ENCODE measurements at regions not wholly inside any gene's neighbourhood (a gene's known extent, or its start where the extent isn't known, plus 50 kb on each side); places are given as distances from the start of the nearest gene placed in this dataset.
"Not testable (repeated sequence)": the region's sequence is repeated elsewhere in the genome, so short reads cannot be mapped to it uniquely, and the experiment has no call there.

- no peaks in the 10 kb centered on the region for H3K36me3 Mint-ChIP-seq (ENCODE audit: low read depth)
- no peaks in the 10 kb centered on the region for H3K4me1 Mint-ChIP-seq (ENCODE audit: low read depth)
- no peaks in the 10 kb centered on the region for H3K9me3 Mint-ChIP-seq
- H3K27me3 Mint-ChIP-seq (ENCODE audit: low read depth), result peaks cover 12% of the 10 kb centered on the region
- no peak overlapping the region for H3K4me3 Mint-ChIP-seq
- H3K27ac Mint-ChIP-seq, result no peak overlapping the region
- DNase-seq (ENCODE audit: low spot score), result no peak
Measured at GRCh38 chr1:229018674-229019295, 252.1 kb upstream of the RAB4A start.

GRCh38 chr1:229019663-229020271 lies 251.1 kb upstream of the RAB4A start:
- H3K36me3 Mint-ChIP-seq (ENCODE audit: low read depth), result no peaks in the 10 kb centered on the region
- DNase-seq (ENCODE audit: low spot score), result no peak
- no peak overlapping the region for H3K27ac Mint-ChIP-seq
- no peak overlapping the region for H3K4me3 Mint-ChIP-seq
- H3K4me1 Mint-ChIP-seq (ENCODE audit: low read depth), result no peaks in the 10 kb centered on the region
- H3K9me3 Mint-ChIP-seq, result no peaks in the 10 kb centered on the region
- peaks cover 9% of the 10 kb centered on the region for H3K27me3 Mint-ChIP-seq (ENCODE audit: low read depth)

GRCh38 chr1:229021034-229021433 lies 249.9 kb upstream of the RAB4A start:
- not testable (repeated sequence) for DNase-seq (ENCODE audit: low spot score); H3K4me3 Mint-ChIP-seq; H3K9me3 Mint-ChIP-seq; H3K4me1 Mint-ChIP-seq (ENCODE audit: low read depth); H3K27me3 Mint-ChIP-seq (ENCODE audit: low read depth); H3K36me3 Mint-ChIP-seq (ENCODE audit: low read depth); H3K27ac Mint-ChIP-seq

- Mint-ChIP-seq H3K4me3 (no peak overlapping the region), H3K27me3 (ENCODE audit: low read depth) (peaks cover 2% of the 10 kb centered on the region), H3K4me1 (ENCODE audit: low read depth) (peaks cover 8% of the 10 kb centered on the region), H3K9me3 (no peaks in the 10 kb centered on the region), H3K27ac (no peak overlapping the region), H3K36me3 (ENCODE audit: low read depth) (no peaks in the 10 kb centered on the region)
- no peak for DNase-seq (ENCODE audit: low spot score)
Measured at GRCh38 chr1:229022595-229023333, 248.1 kb upstream of the RAB4A start.

- no peaks in the 10 kb centered on the region for H3K9me3 Mint-ChIP-seq
- peaks cover 2% of the 10 kb centered on the region for H3K27me3 Mint-ChIP-seq (ENCODE audit: low read depth)
- H3K4me3 Mint-ChIP-seq, result no peak overlapping the region
- no peak overlapping the region for H3K27ac Mint-ChIP-seq
- no peak for DNase-seq (ENCODE audit: low spot score)
- H3K4me1 Mint-ChIP-seq (ENCODE audit: low read depth), result peaks cover 9% of the 10 kb centered on the region
- no peaks in the 10 kb centered on the region for H3K36me3 Mint-ChIP-seq (ENCODE audit: low read depth)
Measured at GRCh38 chr1:229023651-229024300, 247.1 kb upstream of the RAB4A start.

- no peak for DNase-seq (ENCODE audit: low spot score)
- Mint-ChIP-seq H3K4me1 (ENCODE audit: low read depth) (peaks cover 9% of the 10 kb centered on the region), H3K27ac (no peak overlapping the region)
Measured at GRCh38 chr1:229024528-229025130, 246.3 kb upstream of the RAB4A start.

GRCh38 chr1:229025576-229025975 lies 245.3 kb upstream of the RAB4A start:
- Mint-ChIP-seq H3K4me1 (ENCODE audit: low read depth) (peaks cover 9% of the 10 kb centered on the region), H3K9me3 (no peaks in the 10 kb centered on the region), H3K27me3 (ENCODE audit: low read depth) (peaks cover 2% of the 10 kb centered on the region), H3K27ac (no peak overlapping the region), H3K36me3 (ENCODE audit: low read depth) (no peaks in the 10 kb centered on the region), H3K4me3 (no peak overlapping the region)
- DNase-seq (ENCODE audit: low spot score), result no peak

More at GRCh38 chr1:229024528-229025130, 246.3 kb upstream of the RAB4A start:
- Mint-ChIP-seq H3K9me3 (no peaks in the 10 kb centered on the region), H3K4me3 (no peak overlapping the region), H3K36me3 (ENCODE audit: low read depth) (no peaks in the 10 kb centered on the region), H3K27me3 (ENCODE audit: low read depth) (peaks cover 2% of the 10 kb centered on the region)

GRCh38 chr1:229027158-229027557 lies 243.8 kb upstream of the RAB4A start:
- H3K9me3 Mint-ChIP-seq, result no peaks in the 10 kb centered on the region
- no peak for DNase-seq (ENCODE audit: low spot score)

GRCh38 chr1:229027622-229028182 lies 243.2 kb upstream of the RAB4A start:
- Mint-ChIP-seq H3K36me3 (ENCODE audit: low read depth) (no peaks in the 10 kb centered on the region), H3K4me3 (peak overlapping the region; percentile 78), H3K27ac (peak overlapping the region; percentile 76), H3K9me3 (no peaks in the 10 kb centered on the region), H3K27me3 (ENCODE audit: low read depth) (no peaks in the 10 kb centered on the region), H3K4me1 (ENCODE audit: low read depth) (peaks cover 14% of the 10 kb centered on the region)
- no peak for DNase-seq (ENCODE audit: low spot score)

More at GRCh38 chr1:229027158-229027557, 243.8 kb upstream of the RAB4A start:
- Mint-ChIP-seq H3K4me3 (peak overlapping the region; percentile 78), H3K27ac (peak overlapping the region; percentile 76), H3K36me3 (ENCODE audit: low read depth) (no peaks in the 10 kb centered on the region), H3K4me1 (ENCODE audit: low read depth) (peaks cover 9% of the 10 kb centered on the region), H3K27me3 (ENCODE audit: low read depth) (peaks cover 2% of the 10 kb centered on the region)

GRCh38 chr1:229028544-229028943 lies 242.4 kb upstream of the RAB4A start:
- Mint-ChIP-seq H3K27me3 (ENCODE audit: low read depth) (peaks cover 4% of the 10 kb centered on the region), H3K4me3 (no peak overlapping the region), H3K9me3 (no peaks in the 10 kb centered on the region), H3K27ac (no peak overlapping the region), H3K4me1 (ENCODE audit: low read depth) (peaks cover 17% of the 10 kb centered on the region), H3K36me3 (ENCODE audit: low read depth) (no peaks in the 10 kb centered on the region)
- DNase-seq (ENCODE audit: low spot score), result no peak

- Mint-ChIP-seq H3K27ac (no peak overlapping the region), H3K4me1 (ENCODE audit: low read depth) (peaks cover 17% of the 10 kb centered on the region), H3K27me3 (ENCODE audit: low read depth) (peaks cover 5% of the 10 kb centered on the region), H3K4me3 (no peak overlapping the region), H3K36me3 (ENCODE audit: low read depth) (no peaks in the 10 kb centered on the region), H3K9me3 (no peaks in the 10 kb centered on the region)
- no peak for DNase-seq (ENCODE audit: low spot score)
Measured at GRCh38 chr1:229028987-229029878, 241.7 kb upstream of the RAB4A start.

- no peaks in the 10 kb centered on the region for H3K36me3 Mint-ChIP-seq (ENCODE audit: low read depth)
- DNase-seq (ENCODE audit: low spot score), result no peak
- no peak overlapping the region for H3K4me3 Mint-ChIP-seq
- no peak overlapping the region for H3K27ac Mint-ChIP-seq
- peaks cover 5% of the 10 kb centered on the region for H3K27me3 Mint-ChIP-seq (ENCODE audit: low read depth)
- peaks cover 21% of the 10 kb centered on the region for H3K4me1 Mint-ChIP-seq (ENCODE audit: low read depth)
- no peaks in the 10 kb centered on the region for H3K9me3 Mint-ChIP-seq
Measured at GRCh38 chr1:229029879-229030235, 241.1 kb upstream of the RAB4A start.

- no peak overlapping the region for H3K4me3 Mint-ChIP-seq
- no peak for DNase-seq (ENCODE audit: low spot score)
- peaks cover 5% of the 10 kb centered on the region for H3K27me3 Mint-ChIP-seq (ENCODE audit: low read depth)
- H3K36me3 Mint-ChIP-seq (ENCODE audit: low read depth), result no peaks in the 10 kb centered on the region
- H3K4me1 Mint-ChIP-seq (ENCODE audit: low read depth), result peaks cover 29% of the 10 kb centered on the region
- no peaks in the 10 kb centered on the region for H3K9me3 Mint-ChIP-seq
- H3K27ac Mint-ChIP-seq, result no peak overlapping the region
Measured at GRCh38 chr1:229030630-229031029, 240.3 kb upstream of the RAB4A start.
